ENCODE measurements at regions not wholly inside any gene's neighbourhood (a gene's known extent, or its start where the extent isn't known, plus 50 kb on each side); places are given as distances from the start of the nearest gene placed in this dataset.
"Not testable (repeated sequence)": the region's sequence is repeated elsewhere in the genome, so short reads cannot be mapped to it uniquely, and the experiment has no call there.

- WGBS, 2 donors = 68 to 87% methylated on average over 3 of the region's 3 CpGs
- no peak overlapping the region for H3K4me3 ChIP-seq
Measured at GRCh38 chr2:101587251-101587650, 110.3 kb upstream of the MAP4K4 start.

GRCh38 chr2:101583861-101584260 is 108.9 kb upstream of the RFX8 start:
- DNase-seq (no peak), ATAC-seq (ENCODE audit: low FRiP score in 2 of 2) (no peak)
- Histone ChIP-seq H3K9me3 (no peaks in the 10 kb centered on the region), H3K27ac (no peak overlapping the region), H3K4me3 (no peak overlapping the region), H3K36me3 (no peaks in the 10 kb centered on the region), H3K4me1 (no peaks in the 10 kb centered on the region), H3K27me3 (no peaks in the 10 kb centered on the region)
- TF ChIP-seq POLR2A (IDR thresholded peaks at IDR 0.05) = no peak
- TF ChIP-seq EP300 (IDR thresholded peaks at IDR 0.05) = no peak
- no peak for TF ChIP-seq CTCF (IDR thresholded peaks at IDR 0.05)
- TF ChIP-seq POLR2AphosphoS5 (IDR thresholded peaks at IDR 0.05) = no peak

More at GRCh38 chr2:101587251-101587650, 110.3 kb upstream of the MAP4K4 start:
- TF ChIP-seq EP300 (IDR thresholded peaks at IDR 0.05) = no peak
- no peak overlapping the region for H3K27ac ChIP-seq
- H3K27me3 ChIP-seq = no peaks in the 10 kb centered on the region
- ATAC-seq (ENCODE audit: low FRiP score in 2 of 2) (no peak), DNase-seq (no peak)
- no peaks in the 10 kb centered on the region for H3K9me3 ChIP-seq
- no peaks in the 10 kb centered on the region for H3K4me1 ChIP-seq
- no peaks in the 10 kb centered on the region for H3K36me3 ChIP-seq

- Histone ChIP-seq H3K9me3 (no peaks in the 10 kb centered on the region), H3K36me3 (no peaks in the 10 kb centered on the region), H3K27ac (no peak overlapping the region), H3K4me3 (no peak overlapping the region), H3K4me1 (peaks cover 0 to 5% (median 0%) of the 10 kb centered on the region in 4 donors), H3K27me3 (no peaks in the 10 kb centered on the region)
- WGBS, 2 donors = 89 to 90% methylated on average over 7 of the region's 7 CpGs
- TF ChIP-seq CTCF (IDR thresholded peaks at IDR 0.05) = no peak
- TF ChIP-seq EP300 (IDR thresholded peaks at IDR 0.05) = no peak
- TF ChIP-seq POLR2AphosphoS5 (IDR thresholded peaks at IDR 0.05) = no peak
- TF ChIP-seq POLR2A (IDR thresholded peaks at IDR 0.05) = no peak
- no peak for DNase-seq
- ATAC-seq (ENCODE audit: low FRiP score in 2 of 2) = no peak
Measured at GRCh38 chr2:101581675-101582299, 106.9 kb upstream of the RFX8 start.

GRCh38 chr2:101580528-101580927 is 105.6 kb upstream of the RFX8 start:
- Histone ChIP-seq H3K36me3 (no peaks in the 10 kb centered on the region), H3K9me3 (no peaks in the 10 kb centered on the region), H3K4me1 (peaks cover 0 to 5% (median 0%) of the 10 kb centered on the region in 4 donors), H3K27ac (no peak overlapping the region), H3K27me3 (no peaks in the 10 kb centered on the region), H3K4me3 (no peak overlapping the region)
- WGBS, 2 donors = 82 to 92% methylated on average over 5 of the region's 5 CpGs
- TF ChIP-seq EP300 (IDR thresholded peaks at IDR 0.05) (no peak), POLR2A (IDR thresholded peaks at IDR 0.05) (no peak), CTCF (IDR thresholded peaks at IDR 0.05) (no peak), POLR2AphosphoS5 (IDR thresholded peaks at IDR 0.05) (no peak)
- DNase-seq = no peak
- no peak for ATAC-seq (ENCODE audit: low FRiP score in 2 of 2)

GRCh38 chr2:101578671-101579070 is 103.8 kb upstream of the RFX8 start:
- TF ChIP-seq POLR2AphosphoS5 (IDR thresholded peaks at IDR 0.05) (no peak), EP300 (IDR thresholded peaks at IDR 0.05) (no peak), POLR2A (IDR thresholded peaks at IDR 0.05) (no peak)
- 90 to 94% methylated on average over 1 of the region's 1 CpG for WGBS, 2 donors
- Histone ChIP-seq H3K27me3 (no peaks in the 10 kb centered on the region), H3K4me1 (peaks cover 0 to 5% (median 0%) of the 10 kb centered on the region in 4 donors), H3K9me3 (no peaks in the 10 kb centered on the region), H3K36me3 (no peaks in the 10 kb centered on the region), H3K4me3 (no peak overlapping the region), H3K27ac (no peak overlapping the region)
- ATAC-seq (ENCODE audit: low FRiP score in 2 of 2) (no peak), DNase-seq (no peak)

- not testable (repeated sequence) for DNase-seq; H3K4me1 ChIP-seq; H3K4me3 ChIP-seq; H3K9me3 ChIP-seq; H3K27me3 ChIP-seq; ATAC-seq (ENCODE audit: low FRiP score in 2 of 2); H3K27ac ChIP-seq; H3K36me3 ChIP-seq
- 87 to 92% methylated on average over 4 of the region's 4 CpGs for WGBS, 2 donors
Measured at GRCh38 chr2:101578135-101578534, 103.2 kb upstream of the RFX8 start.
